ENCODE measurements at regions not wholly inside any gene's neighbourhood (a gene's known extent, or its start where the extent isn't known, plus 50 kb on each side); places are given as distances from the start of the nearest gene placed in this dataset.

- no peaks in the 10 kb centered on the region for H4K20me1 ChIP-seq (ENCODE audit: insufficient read depth)
- no peak overlapping the region for H3K4me2 ChIP-seq (ENCODE audit: low read length)
- no peaks in the 10 kb centered on the region for H3K9me3 ChIP-seq (ENCODE audit: low read length)
- H3K36me3 ChIP-seq (ENCODE audit: insufficient read depth, low read length): no peaks in the 10 kb centered on the region
- TF ChIP-seq EP300 (conservative IDR thresholded peaks at IDR 0.05; ENCODE audit: poor library complexity, severe bottlenecking): no peak
- no peak for TF ChIP-seq MXI1 (conservative IDR thresholded peaks at IDR 0.05; ENCODE audit: poor library complexity, severe bottlenecking)
- TF ChIP-seq REST (IDR thresholded peaks at IDR 0.05; ENCODE audit: borderline replicate concordance): no peak
- TF ChIP-seq POLR2AphosphoS5 (IDR thresholded peaks at IDR 0.05): no peak
- TF ChIP-seq CTCF (IDR thresholded peaks at IDR 0.05; ENCODE audit: poor library complexity, severe bottlenecking): no peak
- no peak for TF ChIP-seq SMC3 (conservative IDR thresholded peaks at IDR 0.05; ENCODE audit: poor library complexity)
- TF ChIP-seq TAF1 (IDR thresholded peaks at IDR 0.05; ENCODE audit: low read depth): no peak
- TF ChIP-seq EZH2 (IDR thresholded peaks at IDR 0.05; ENCODE audit: borderline replicate concordance, insufficient read depth, low read length, poor library complexity, severe bottlenecking): no peak
- no peak for TF ChIP-seq RAD21 (conservative IDR thresholded peaks at IDR 0.05)
- H2AFZ ChIP-seq (ENCODE audit: low read depth, low read length): no peak overlapping the region
- no peak overlapping the region for H3K4me3 ChIP-seq (ENCODE audit: low read length)
- H3K9ac ChIP-seq (ENCODE audit: low read length): no peak overlapping the region
- no peaks in the 10 kb centered on the region for H3F3A ChIP-seq (ENCODE audit: insufficient read depth, low read length, poor library complexity, severe bottlenecking)
- no peaks in the 10 kb centered on the region for H3K79me2 ChIP-seq (replicated peaks; ENCODE audit: insufficient read depth, low read length)
- no peak overlapping the region for H3K27ac ChIP-seq (ENCODE audit: low read length)
- no peaks in the 10 kb centered on the region for H3K27me3 ChIP-seq (ENCODE audit: insufficient read depth, low read depth, low read length)
- H3K9me2 ChIP-seq (ENCODE audit: insufficient read depth, low read length): no peaks in the 10 kb centered on the region
These were observed 302.8 kb downstream of the MATN1 start for GRCh38 chr1:30420519-30421050.

- H3K4me2 ChIP-seq (ENCODE audit: low read length): no peak overlapping the region
- H3K27me3 ChIP-seq (ENCODE audit: insufficient read depth, low read depth, low read length): no peaks in the 10 kb centered on the region
- no peak for TF ChIP-seq MXI1 (conservative IDR thresholded peaks at IDR 0.05; ENCODE audit: poor library complexity, severe bottlenecking)
- TF ChIP-seq EZH2 (IDR thresholded peaks at IDR 0.05; ENCODE audit: borderline replicate concordance, insufficient read depth, low read length, poor library complexity, severe bottlenecking): no peak
- TF ChIP-seq RAD21 (conservative IDR thresholded peaks at IDR 0.05): no peak
- no peak for TF ChIP-seq TAF1 (IDR thresholded peaks at IDR 0.05; ENCODE audit: low read depth)
- TF ChIP-seq REST (IDR thresholded peaks at IDR 0.05; ENCODE audit: borderline replicate concordance): no peak
- no peak for TF ChIP-seq POLR2AphosphoS5 (IDR thresholded peaks at IDR 0.05)
- TF ChIP-seq SMC3 (conservative IDR thresholded peaks at IDR 0.05; ENCODE audit: poor library complexity): no peak
- no peak for TF ChIP-seq CTCF (IDR thresholded peaks at IDR 0.05; ENCODE audit: poor library complexity, severe bottlenecking)
- TF ChIP-seq EP300 (conservative IDR thresholded peaks at IDR 0.05; ENCODE audit: poor library complexity, severe bottlenecking): no peak
- H3K79me2 ChIP-seq (replicated peaks; ENCODE audit: insufficient read depth, low read length): no peaks in the 10 kb centered on the region
- no peaks in the 10 kb centered on the region for H3K9me3 ChIP-seq (ENCODE audit: low read length)
- no peaks in the 10 kb centered on the region for H3K9me2 ChIP-seq (ENCODE audit: insufficient read depth, low read length)
- H4K20me1 ChIP-seq (ENCODE audit: insufficient read depth): no peaks in the 10 kb centered on the region
- no peak overlapping the region for H3K4me3 ChIP-seq (ENCODE audit: low read length)
- H3F3A ChIP-seq (ENCODE audit: insufficient read depth, low read length, poor library complexity, severe bottlenecking): no peaks in the 10 kb centered on the region
- H3K36me3 ChIP-seq (ENCODE audit: insufficient read depth, low read length): no peaks in the 10 kb centered on the region
- H3K9ac ChIP-seq (ENCODE audit: low read length): no peak overlapping the region
- no peak overlapping the region for H3K27ac ChIP-seq (ENCODE audit: low read length)
- H2AFZ ChIP-seq (ENCODE audit: low read depth, low read length): no peak overlapping the region
These were observed 303.6 kb downstream of the MATN1 start for GRCh38 chr1:30419831-30420230.

Data from neural cell (in vitro differentiated cells).